ENCODE measurements at regions not wholly inside any gene's neighbourhood (a gene's known extent, or its start where the extent isn't known, plus 50 kb on each side); places are given as distances from the start of the nearest gene placed in this dataset.

- DNase-seq = no peak
Measured at GRCh38 chr5:5930561-5930960, 447.8 kb downstream of the MED10 start.

- DNase-seq = peak in 1 of 2 donors; percentile 29
Measured at GRCh38 chr5:5929291-5930020, 448.9 kb downstream of the MED10 start.

- no peak for DNase-seq
Measured at GRCh38 chr5:5925191-5925590, 453.2 kb downstream of the MED10 start.

GRCh38 chr5:5919411-5919810 lies 458.9 kb downstream of the MED10 start:
- no peak for DNase-seq

DNA sequence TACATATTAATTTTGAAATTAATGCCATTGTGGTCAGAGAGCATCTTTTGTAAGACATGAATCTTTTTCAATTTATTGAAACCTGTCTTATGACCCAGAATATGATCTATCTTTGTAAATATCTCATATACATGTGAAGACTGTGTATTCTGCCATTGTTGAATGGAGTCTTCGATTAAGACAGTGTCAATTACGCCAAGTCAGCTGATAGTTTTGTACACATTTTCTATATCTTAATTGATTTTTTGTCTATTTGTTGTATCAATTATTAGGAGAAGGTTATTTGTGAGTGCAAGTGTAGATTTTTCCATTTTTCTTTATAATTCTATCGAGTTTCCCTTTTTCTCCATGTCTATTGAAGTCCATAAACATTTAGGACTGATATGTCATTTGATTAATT lies 471.6 kb downstream of the MED10 start:
- DNase-seq = no peak

DNA sequence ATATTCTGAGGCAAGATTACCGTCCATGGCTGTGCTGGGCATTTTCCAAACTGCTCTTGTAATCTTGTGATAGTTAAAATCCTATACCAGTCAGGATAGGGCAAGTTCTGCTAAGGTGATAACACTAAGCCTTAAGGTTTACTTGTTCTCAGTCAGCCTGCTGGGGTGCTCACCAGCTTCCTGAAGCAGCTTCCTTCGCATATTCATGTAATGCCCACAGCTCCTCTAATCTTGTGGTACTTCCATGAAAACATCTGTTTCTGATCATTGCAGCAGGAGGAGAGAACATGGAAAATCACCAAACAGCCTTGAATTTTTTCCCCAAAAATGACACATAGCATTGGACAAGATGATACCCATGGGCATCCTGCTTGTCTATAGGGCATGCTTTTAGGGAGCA lies 473.2 kb downstream of the MED10 start:
- DNase-seq = no peak

- no peak for DNase-seq
Measured at GRCh38 chr5:5904113-5904512, 474.2 kb downstream of the MED10 start.

GRCh38 chr5:5902678-5903646 lies 475.4 kb downstream of the MED10 start:
- no peak for DNase-seq

DNA sequence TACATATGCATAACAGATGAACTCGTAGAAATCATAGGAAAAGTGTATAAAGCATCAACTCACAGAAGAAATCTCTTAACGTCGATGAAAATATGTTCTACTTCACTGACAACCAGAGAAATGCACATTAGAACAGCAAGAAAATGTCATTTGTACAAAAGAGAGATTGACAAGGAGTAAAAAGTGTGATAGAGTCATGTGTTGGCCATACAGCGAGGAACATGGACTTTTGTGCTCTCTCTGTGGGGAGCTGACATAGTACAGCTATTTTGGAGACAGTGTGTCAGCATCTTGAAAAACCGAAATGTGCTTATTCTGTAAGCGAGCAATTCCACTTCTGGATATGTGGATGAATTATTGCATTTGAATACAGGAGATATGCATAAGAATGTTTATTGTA lies 477.9 kb downstream of the ICE1 start:
- DNase-seq = no peak

GRCh38 chr5:5899716-5900115 lies 477.2 kb downstream of the ICE1 start:
- DNase-seq = no peak

- DNase-seq = no peak
Measured at GRCh38 chr5:5888284-5888683, 465.8 kb downstream of the ICE1 start.

DNA sequence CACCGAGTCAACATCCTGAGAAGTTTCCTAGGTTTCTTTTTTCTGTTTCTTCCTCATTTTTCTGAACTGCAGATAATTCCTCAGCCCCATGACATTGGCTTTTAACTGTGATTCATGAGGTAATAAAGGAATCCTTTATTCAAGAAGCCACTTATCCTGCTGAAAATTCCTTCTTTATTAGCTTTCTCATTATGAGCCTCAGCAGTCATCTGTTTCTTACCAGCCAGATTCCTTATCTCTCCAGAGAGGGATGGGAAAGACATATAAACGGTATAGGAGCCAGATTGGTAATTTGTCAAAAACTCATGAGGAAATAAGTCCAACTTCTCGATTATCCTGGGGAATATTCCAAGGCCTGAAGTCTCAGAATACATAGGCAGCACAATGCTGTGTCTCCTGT lies 465.4 kb downstream of the ICE1 start:
- DNase-seq = no peak

- DNase-seq = no peak
Measured at GRCh38 chr5:5886812-5887486, 464.5 kb downstream of the ICE1 start.

DNA sequence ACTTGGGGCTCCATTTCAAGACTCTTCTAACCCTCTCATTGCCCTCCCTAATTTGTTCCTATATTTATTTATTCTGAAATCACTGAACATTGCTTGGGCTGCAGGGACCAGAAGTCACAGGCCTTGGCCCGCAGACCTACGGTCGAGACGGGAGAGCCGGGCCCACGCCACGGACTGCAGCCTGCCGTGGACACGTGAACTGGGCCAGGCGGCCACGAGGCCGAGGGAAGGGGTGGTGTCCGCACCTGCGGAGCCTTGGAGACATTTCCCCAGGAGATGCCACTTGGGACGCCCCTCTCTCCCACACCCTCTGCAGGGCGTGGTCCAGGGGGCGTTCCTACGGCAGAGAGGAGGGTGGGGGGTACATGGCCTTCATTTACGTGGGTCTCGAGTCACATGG lies 463.9 kb downstream of the ICE1 start:
- DNase-seq = no peak

DNA sequence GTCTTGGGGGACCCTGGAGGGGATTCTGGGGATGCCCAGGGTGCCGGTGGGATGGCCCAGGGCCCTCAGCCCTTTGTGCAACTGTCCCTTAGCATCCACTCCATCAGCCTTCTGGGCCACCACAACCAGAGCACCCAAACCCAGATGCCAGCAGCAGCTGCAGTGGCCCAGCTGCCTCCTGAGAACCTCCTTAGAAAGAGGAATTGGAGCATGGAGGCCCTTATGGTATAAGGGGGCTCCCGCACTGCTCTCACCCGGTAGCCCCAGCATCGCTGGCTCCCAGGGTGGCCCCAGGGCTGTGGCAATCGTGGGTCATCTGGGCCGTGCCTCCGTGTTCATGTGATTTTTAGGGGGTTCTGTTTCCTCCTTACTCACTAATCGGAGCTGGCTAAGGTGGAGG lies 463.3 kb downstream of the ICE1 start:
- DNase-seq = no peak

DNA sequence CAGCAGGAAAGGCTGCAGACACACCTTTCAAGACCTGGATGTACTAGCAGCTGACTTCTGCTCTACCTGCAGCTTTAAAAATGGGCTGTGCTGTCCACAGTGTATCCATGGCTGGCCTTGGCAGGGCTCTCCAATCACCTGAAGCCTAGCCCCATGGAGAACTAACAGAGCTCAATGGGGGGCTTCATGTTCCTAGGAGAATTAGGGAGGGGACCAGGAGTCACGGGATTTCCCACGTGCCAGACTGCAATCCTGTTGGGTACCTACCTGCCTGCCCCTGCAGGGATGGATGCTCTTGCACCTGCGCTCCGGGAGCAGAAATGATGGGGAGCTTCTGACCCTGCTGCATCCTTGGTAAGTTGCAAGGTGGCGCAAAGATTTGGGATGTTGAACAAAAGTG lies 462.1 kb downstream of the ICE1 start:
- no peak for DNase-seq

DNA sequence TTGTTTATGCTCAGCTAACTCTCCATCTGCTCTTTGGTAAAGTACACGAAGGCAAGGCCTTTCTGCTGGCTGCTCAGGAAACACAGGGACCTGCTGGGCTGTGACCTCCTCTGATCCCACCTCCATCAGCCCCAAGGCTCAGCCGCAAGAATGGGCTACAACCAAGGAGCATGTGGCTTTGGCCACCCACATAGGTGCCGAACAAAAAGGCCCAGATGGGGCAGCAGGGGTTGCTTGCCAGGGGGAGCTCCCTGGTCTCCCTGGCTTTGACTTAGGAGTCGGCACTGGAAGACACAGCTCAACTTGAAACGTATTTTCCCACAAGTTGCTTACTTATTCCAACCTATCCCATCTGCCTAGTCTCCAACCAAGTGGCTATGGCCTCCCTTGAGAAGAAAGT lies 461.1 kb downstream of the ICE1 start:
- DNase-seq = no peak

DNA sequence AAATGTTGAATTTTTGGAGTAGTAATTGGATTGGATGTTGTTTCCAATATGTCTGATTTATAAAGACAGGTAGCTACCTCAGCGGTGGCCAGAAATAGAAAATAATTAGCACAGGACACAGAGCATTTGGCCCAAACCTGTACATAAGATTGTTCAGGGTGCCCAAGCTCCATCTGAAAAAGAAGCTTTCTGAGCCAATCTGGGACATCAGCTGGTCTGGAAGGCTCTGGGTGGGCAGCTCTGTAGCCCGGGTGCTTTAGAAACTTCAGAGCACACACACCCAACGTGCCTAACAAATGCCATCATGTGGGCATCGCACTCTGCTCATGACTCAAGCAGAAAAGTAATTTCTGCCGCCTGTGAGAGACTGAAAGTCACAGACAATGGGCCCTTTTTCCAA lies 460.7 kb downstream of the ICE1 start:
- no peak for DNase-seq

DNA sequence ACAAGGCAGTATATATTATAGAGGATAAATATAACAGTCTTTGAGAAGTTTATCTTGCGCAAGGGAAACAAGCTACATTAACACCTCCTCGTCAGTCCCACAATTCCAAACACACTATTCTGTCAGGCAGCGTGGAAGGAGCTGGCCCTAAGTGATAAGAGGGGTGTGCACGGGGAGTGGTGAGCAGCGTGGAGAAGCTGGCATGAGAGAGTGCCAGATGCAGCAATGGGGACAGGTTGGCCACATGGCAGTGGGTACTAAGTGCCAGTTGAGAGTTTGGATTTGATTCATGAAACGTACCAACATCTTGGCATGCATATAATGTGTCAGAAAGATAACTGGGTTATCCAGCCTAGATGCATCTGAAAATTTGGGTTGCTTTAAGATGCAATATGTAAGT lies 460.2 kb downstream of the ICE1 start:
- DNase-seq = no peak

DNA sequence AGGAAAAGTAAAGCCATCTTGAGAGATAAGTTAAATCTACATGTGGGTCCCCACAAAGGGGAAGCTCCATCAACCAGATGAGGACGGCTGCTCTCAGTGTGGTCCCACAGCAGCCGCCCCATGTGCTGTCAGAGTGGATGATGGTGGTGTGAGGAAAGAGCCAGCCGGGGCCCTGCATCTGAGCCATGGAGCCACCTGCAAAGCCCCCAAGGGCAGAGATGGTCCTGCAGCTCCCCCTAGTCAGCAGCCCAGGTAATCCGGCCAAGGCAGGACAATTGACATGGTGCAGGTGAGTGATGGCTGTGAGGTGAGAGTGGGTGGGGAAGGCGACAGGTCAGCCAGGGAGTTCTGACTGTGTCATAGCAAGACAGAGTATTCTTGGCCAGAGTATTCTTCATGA lies 458.8 kb downstream of the ICE1 start:
- DNase-seq = no peak

DNA sequence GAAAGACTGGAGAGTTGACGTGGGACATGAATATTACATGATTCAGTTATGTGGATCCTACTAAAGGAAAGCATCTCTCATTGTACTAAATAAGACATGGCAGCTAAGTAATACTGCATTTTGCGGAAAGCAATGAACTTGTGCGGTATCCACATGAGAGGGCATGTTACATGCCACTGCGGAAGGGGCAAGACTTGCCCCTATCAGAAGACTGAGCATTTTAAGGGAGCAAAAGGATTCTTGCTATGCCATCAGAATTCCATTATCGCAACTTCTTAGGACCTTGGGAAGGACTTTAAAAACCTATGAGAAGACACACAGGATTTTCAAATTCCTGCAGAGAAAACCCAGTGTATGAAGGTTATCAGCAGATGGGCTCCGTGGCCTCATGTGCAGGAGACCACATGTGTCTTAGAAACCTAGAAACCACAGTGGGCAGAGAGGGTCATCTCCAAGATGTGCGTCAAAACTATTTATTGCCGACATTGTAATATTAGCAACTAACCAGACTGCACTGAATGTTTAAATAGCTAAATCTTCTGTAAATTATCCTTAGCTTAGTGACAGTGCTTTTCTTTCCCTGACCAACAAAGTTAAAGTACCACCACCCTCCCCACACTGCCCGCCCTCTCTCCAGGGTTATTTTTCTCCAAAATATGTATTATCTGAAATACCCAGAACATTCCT lies 457.7 kb downstream of the ICE1 start:
- DNase-seq = no peak

DNA sequence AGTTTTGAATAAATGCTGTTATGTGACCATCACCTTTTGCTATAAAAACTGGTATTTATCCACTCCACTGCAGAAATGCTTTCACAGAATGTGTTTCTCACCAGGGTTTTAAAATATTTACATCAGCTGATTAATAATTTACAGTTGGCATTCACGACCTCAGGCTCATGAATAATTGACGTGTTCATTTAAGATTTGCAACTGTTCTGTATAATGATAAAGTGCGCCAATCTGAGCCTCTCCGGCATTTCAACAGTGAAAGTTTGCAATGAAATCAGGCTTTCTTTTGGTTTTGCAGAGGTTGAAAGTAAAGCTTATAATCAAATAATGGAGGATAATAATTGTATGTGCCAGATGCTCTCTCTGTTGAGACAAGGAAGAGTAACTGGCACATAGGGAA lies 434.9 kb downstream of the ICE1 start:
- DNase-seq = no peak

- DNase-seq = no peak
Measured at GRCh38 chr5:5854087-5854486, 431.6 kb downstream of the ICE1 start.
